ENCODE measurements at regions not wholly inside any gene's neighbourhood (a gene's known extent, or its start where the extent isn't known, plus 50 kb on each side); places are given as distances from the start of the nearest gene placed in this dataset.
"Not testable (repeated sequence)": the region's sequence is repeated elsewhere in the genome, so short reads cannot be mapped to it uniquely, and the experiment has no call there.

DNA sequence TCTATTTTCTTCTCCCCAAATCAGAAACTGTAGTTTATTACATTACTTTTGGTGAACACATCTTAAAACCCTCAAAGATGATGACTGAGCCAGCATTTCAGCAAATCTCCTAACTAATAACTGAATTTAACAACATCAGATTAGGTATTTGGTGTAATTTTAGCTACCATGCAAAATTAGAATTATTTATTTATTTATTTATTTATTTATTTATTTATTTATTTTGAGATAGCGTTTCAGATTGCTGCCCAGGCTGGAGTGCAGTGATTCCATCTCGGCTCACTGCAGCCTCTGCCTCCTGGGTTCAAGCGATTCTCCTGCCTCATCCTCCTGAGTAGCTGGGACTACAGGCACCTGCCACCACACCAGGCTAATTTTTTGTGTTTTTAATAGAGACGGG, 205.7 kb downstream of the OR4C45 start:
- TF ChIP-seq, protein P1, sequence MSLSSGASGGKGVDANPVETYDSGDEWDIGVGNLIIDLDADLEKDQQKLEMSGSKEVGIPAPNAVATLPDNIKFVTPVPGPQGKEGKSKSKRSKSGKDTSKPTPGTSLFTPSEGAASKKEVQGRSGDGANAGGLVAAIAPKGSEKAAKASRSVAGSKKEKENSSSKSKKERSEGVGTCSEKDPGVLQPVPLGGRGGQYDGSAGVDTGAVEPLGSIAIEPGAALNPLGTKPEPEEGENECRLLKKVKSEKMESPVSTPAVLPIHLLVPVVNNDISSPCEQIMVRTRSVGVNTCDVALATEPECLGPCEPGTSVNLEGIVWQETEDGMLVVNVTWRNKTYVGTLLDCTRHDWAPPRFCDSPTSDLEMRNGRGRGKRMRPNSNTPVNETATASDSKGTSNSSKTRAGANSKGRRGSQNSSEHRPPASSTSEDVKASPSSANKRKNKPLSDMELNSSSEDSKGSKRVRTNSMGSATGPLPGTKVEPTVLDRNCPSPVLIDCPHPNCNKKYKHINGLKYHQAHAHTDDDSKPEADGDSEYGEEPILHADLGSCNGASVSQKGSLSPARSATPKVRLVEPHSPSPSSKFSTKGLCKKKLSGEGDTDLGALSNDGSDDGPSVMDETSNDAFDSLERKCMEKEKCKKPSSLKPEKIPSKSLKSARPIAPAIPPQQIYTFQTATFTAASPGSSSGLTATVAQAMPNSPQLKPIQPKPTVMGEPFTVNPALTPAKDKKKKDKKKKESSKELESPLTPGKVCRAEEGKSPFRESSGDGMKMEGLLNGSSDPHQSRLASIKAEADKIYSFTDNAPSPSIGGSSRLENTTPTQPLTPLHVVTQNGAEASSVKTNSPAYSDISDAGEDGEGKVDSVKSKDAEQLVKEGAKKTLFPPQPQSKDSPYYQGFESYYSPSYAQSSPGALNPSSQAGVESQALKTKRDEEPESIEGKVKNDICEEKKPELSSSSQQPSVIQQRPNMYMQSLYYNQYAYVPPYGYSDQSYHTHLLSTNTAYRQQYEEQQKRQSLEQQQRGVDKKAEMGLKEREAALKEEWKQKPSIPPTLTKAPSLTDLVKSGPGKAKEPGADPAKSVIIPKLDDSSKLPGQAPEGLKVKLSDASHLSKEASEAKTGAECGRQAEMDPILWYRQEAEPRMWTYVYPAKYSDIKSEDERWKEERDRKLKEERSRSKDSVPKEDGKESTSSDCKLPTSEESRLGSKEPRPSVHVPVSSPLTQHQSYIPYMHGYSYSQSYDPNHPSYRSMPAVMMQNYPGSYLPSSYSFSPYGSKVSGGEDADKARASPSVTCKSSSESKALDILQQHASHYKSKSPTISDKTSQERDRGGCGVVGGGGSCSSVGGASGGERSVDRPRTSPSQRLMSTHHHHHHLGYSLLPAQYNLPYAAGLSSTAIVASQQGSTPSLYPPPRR (CRISPR knock-in tag; IDR thresholded peaks at IDR 0.05; ENCODE audit: borderline replicate concordance), result not testable (repeated sequence)
- TF ChIP-seq EZH2 (IDR thresholded peaks at IDR 0.05; ENCODE audit: borderline replicate concordance, low read depth, low read length); ZFP30 (CRISPR knock-in tag; IDR thresholded peaks at IDR 0.05; ENCODE audit: borderline replicate concordance); CREM (IDR thresholded peaks at IDR 0.05; ENCODE audit: low read depth); MYC (IDR thresholded peaks at IDR 0.05; ENCODE audit: low read depth, low read length); MYC (CRISPR knock-in tag; IDR thresholded peaks at IDR 0.05; ENCODE audit: borderline replicate concordance, low read depth); NCOA2 (IDR thresholded peaks at IDR 0.05; ENCODE audit: partially characterized antibody in 2 of 2); PREB (CRISPR knock-in tag; IDR thresholded peaks at IDR 0.05); ZNF274 (IDR thresholded peaks at IDR 0.05; ENCODE audit: borderline replicate concordance, low read depth, low read length); CHD4 (IDR thresholded peaks at IDR 0.05; ENCODE audit: insufficient read depth, insufficient replicate concordance, low read depth, low read length, poor library complexity, severe bottlenecking); RHOXF2B (CRISPR knock-in tag; conservative IDR thresholded peaks at IDR 0.05); SP2 (IDR thresholded peaks at IDR 0.05; ENCODE audit: extremely low read depth, low read depth, low read length, poor library complexity, severe bottlenecking): not testable (repeated sequence)
- TF ChIP-seq, protein P2, sequence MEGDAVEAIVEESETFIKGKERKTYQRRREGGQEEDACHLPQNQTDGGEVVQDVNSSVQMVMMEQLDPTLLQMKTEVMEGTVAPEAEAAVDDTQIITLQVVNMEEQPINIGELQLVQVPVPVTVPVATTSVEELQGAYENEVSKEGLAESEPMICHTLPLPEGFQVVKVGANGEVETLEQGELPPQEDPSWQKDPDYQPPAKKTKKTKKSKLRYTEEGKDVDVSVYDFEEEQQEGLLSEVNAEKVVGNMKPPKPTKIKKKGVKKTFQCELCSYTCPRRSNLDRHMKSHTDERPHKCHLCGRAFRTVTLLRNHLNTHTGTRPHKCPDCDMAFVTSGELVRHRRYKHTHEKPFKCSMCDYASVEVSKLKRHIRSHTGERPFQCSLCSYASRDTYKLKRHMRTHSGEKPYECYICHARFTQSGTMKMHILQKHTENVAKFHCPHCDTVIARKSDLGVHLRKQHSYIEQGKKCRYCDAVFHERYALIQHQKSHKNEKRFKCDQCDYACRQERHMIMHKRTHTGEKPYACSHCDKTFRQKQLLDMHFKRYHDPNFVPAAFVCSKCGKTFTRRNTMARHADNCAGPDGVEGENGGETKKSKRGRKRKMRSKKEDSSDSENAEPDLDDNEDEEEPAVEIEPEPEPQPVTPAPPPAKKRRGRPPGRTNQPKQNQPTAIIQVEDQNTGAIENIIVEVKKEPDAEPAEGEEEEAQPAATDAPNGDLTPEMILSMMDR (IDR thresholded peaks at IDR 0.05 in 2 of 3, conservative IDR thresholded peaks at IDR 0.05 in 1 of 3; ENCODE audit: insufficient read depth in 2 of 3, low read depth in 1 of 3, low read length in 3 of 3), result not testable (repeated sequence)
